Activated naive CD8-positive, alpha-beta T cell treated with anti-CD3 and anti-CD28 coated beads, Interleukin-2, amount 10 ng/mL, durations not matched to agents 7 days and 5 days (primary cell): ENCODE measurements at regions not wholly inside any gene's neighbourhood (a gene's known extent, or its start where the extent isn't known, plus 50 kb on each side); places are given as distances from the start of the nearest gene placed in this dataset.
A peak's percentile ranks its signal among the peaks of the same experiment; 100 is the strongest.
"Not testable (repeated sequence)": the region's sequence is repeated elsewhere in the genome, so short reads cannot be mapped to it uniquely, and the experiment has no call there.

Experiments used
- ATAC-seq: fragments of 150-1000 bp; cut with Tn5 transposase; one replicate; pipeline ENCODE4 v1.10.0; 2021; ENCODE audit warnings: low read depth, moderate library complexity
- POLR2A ChIA-PET: fragments of 350-600 bp; sonication (Branson Sonifier 250); formaldehyde crosslinking; loops from one replicate; lab custom pipeline; 2021; ENCODE audit warnings: antibody characterized with exemption; lab: Charles Lee
- DNase-seq: peaks from one replicate; pipeline ENCODE4 v3.0.0; 2021
- H3K27ac Mint-ChIP-seq: one replicate; pipeline ENCODE4 v1.8.0; 2022; ENCODE audit warnings: mild to moderate bottlenecking, mixed read lengths
- H3K27me3 Mint-ChIP-seq: one replicate; pipeline ENCODE4 v1.8.0; 2022; ENCODE audit warnings: mild to moderate bottlenecking, moderate library complexity, mixed read lengths
- H3K36me3 Mint-ChIP-seq: one replicate; pipeline ENCODE4 v1.8.0; 2021; ENCODE audit warnings: mild to moderate bottlenecking, mixed read lengths
- H3K4me1 Mint-ChIP-seq: one replicate; pipeline ENCODE4 v1.8.0; 2021; ENCODE audit warnings: mixed read lengths
- H3K4me3 Mint-ChIP-seq: one replicate; pipeline ENCODE4 v1.8.0; 2022; ENCODE audit warnings: mild to moderate bottlenecking, moderate library complexity, mixed read lengths
- H3K9me3 Mint-ChIP-seq: one replicate; pipeline ENCODE4 v1.8.0; 2021; ENCODE audit warnings: mixed read lengths

GRCh38 chr1:181318858-181319235 lies 164.5 kb upstream of the CACNA1E start:
- Mint-ChIP-seq H3K27ac (no peak overlapping the region), H3K36me3 (peaks cover 2% of the 10 kb centered on the region), H3K27me3 (peaks cover 64% of the 10 kb centered on the region), H3K9me3 (no peaks in the 10 kb centered on the region), H3K4me1 (peaks cover 25% of the 10 kb centered on the region), H3K4me3 (peak overlapping the region; percentile 75)
- no peak for DNase-seq
- POLR2A ChIA-PET = interaction anchor here (1.6 kb wide), 1 partner anchor 74 kb away, joined by 5 read pairs; no protein-coding TSS in a partner anchor
- ATAC-seq = no peak

GRCh38 chr1:181319907-181320306 lies 163.4 kb upstream of the CACNA1E start:
- DNase-seq (no peak), ATAC-seq (no peak)
- POLR2A ChIA-PET = no interaction called here

GRCh38 chr1:181324797-181325616 lies 158.3 kb upstream of the CACNA1E start:
- Mint-ChIP-seq H3K36me3 (no peaks in the 10 kb centered on the region), H3K4me3 (no peak overlapping the region), H3K4me1 (peaks cover 11% of the 10 kb centered on the region), H3K9me3 (peaks cover 2% of the 10 kb centered on the region), H3K27me3 (peaks cover 11% of the 10 kb centered on the region), H3K27ac (peak overlapping the region; percentile 64)
- ATAC-seq = peak; percentile 91
- DNase-seq = no peak
- POLR2A ChIA-PET = interaction anchor here (1.2 kb wide), 1 partner anchor 72 kb away, joined by 4 read pairs; no protein-coding TSS in a partner anchor

More at GRCh38 chr1:181319907-181320306, 163.4 kb upstream of the CACNA1E start:
- Mint-ChIP-seq H3K9me3 (no peaks in the 10 kb centered on the region), H3K4me3 (no peak overlapping the region), H3K36me3 (peaks cover 2% of the 10 kb centered on the region), H3K27me3 (peaks cover 58% of the 10 kb centered on the region), H3K4me1 (peaks cover 21% of the 10 kb centered on the region), H3K27ac (no peak overlapping the region)

- H3K36me3 Mint-ChIP-seq, H3K9me3 Mint-ChIP-seq, H3K4me3 Mint-ChIP-seq, H3K27ac Mint-ChIP-seq, DNase-seq, H3K27me3 Mint-ChIP-seq, ATAC-seq: not testable (repeated sequence)
- H3K4me1 Mint-ChIP-seq = peaks cover 11% of the 10 kb centered on the region
- POLR2A ChIA-PET = interaction anchor here (1.2 kb wide), 1 partner anchor 71 kb away, joined by 4 read pairs; no protein-coding TSS in a partner anchor
Measured at GRCh38 chr1:181325765-181326164, 157.6 kb upstream of the CACNA1E start.

- DNase-seq = no peak
- no peak overlapping the region for H3K4me3 Mint-ChIP-seq
- no peak for ATAC-seq
- peak overlapping the region; percentile 12 for H3K27ac Mint-ChIP-seq
- peaks cover 2% of the 10 kb centered on the region for H3K9me3 Mint-ChIP-seq
- POLR2A ChIA-PET = no interaction called here
- H3K27me3 Mint-ChIP-seq = peaks cover 6% of the 10 kb centered on the region
- peaks cover 11% of the 10 kb centered on the region for H3K4me1 Mint-ChIP-seq
- H3K36me3 Mint-ChIP-seq = no peaks in the 10 kb centered on the region
Measured at GRCh38 chr1:181326348-181326747, 157.0 kb upstream of the CACNA1E start.

- POLR2A ChIA-PET = no interaction called here
- Mint-ChIP-seq H3K4me3 (no peak overlapping the region), H3K9me3 (peaks cover 2% of the 10 kb centered on the region), H3K27me3 (peaks cover 4% of the 10 kb centered on the region), H3K36me3 (no peaks in the 10 kb centered on the region), H3K27ac (no peak overlapping the region), H3K4me1 (peaks cover 11% of the 10 kb centered on the region)
- ATAC-seq (no peak), DNase-seq (no peak)
Measured at GRCh38 chr1:181327796-181328195, 155.5 kb upstream of the CACNA1E start.

GRCh38 chr1:181334724-181335123 lies 148.6 kb upstream of the CACNA1E start:
- no peaks in the 10 kb centered on the region for H3K4me1 Mint-ChIP-seq
- H3K27ac Mint-ChIP-seq = no peak overlapping the region
- no peaks in the 10 kb centered on the region for H3K36me3 Mint-ChIP-seq
- H3K27me3 Mint-ChIP-seq = no peaks in the 10 kb centered on the region
- POLR2A ChIA-PET = no interaction called here
- ATAC-seq = no peak
- H3K9me3 Mint-ChIP-seq = no peaks in the 10 kb centered on the region
- no peak for DNase-seq
- no peak overlapping the region for H3K4me3 Mint-ChIP-seq

- Mint-ChIP-seq H3K9me3 (no peaks in the 10 kb centered on the region), H3K36me3 (no peaks in the 10 kb centered on the region), H3K27ac (no peak overlapping the region), H3K27me3 (no peaks in the 10 kb centered on the region), H3K4me1 (no peaks in the 10 kb centered on the region), H3K4me3 (no peak overlapping the region)
- DNase-seq (no peak), ATAC-seq (no peak)
- POLR2A ChIA-PET = no interaction called here
Measured at GRCh38 chr1:181335631-181336030, 147.7 kb upstream of the CACNA1E start.

- DNase-seq = no peak
- peaks cover 2% of the 10 kb centered on the region for H3K9me3 Mint-ChIP-seq
- H3K36me3 Mint-ChIP-seq = no peaks in the 10 kb centered on the region
- POLR2A ChIA-PET = no interaction called here
- H3K4me1 Mint-ChIP-seq = peaks cover 10% of the 10 kb centered on the region
- H3K27ac Mint-ChIP-seq = no peak overlapping the region
- ATAC-seq = no peak
- H3K27me3 Mint-ChIP-seq = no peaks in the 10 kb centered on the region
- H3K4me3 Mint-ChIP-seq = no peak overlapping the region
Measured at GRCh38 chr1:181341026-181341632, 142.2 kb upstream of the CACNA1E start.

- POLR2A ChIA-PET = no interaction called here
- H3K4me3 Mint-ChIP-seq = no peak overlapping the region
- DNase-seq (no peak), ATAC-seq (no peak)
- H3K27ac Mint-ChIP-seq = no peak overlapping the region
- peaks cover 14% of the 10 kb centered on the region for H3K4me1 Mint-ChIP-seq
- peaks cover 2% of the 10 kb centered on the region for H3K9me3 Mint-ChIP-seq
- no peaks in the 10 kb centered on the region for H3K36me3 Mint-ChIP-seq
- no peaks in the 10 kb centered on the region for H3K27me3 Mint-ChIP-seq
Measured at GRCh38 chr1:181344091-181344490, 139.2 kb upstream of the CACNA1E start.

GRCh38 chr1:181345146-181345545 lies 138.2 kb upstream of the CACNA1E start:
- peaks cover 14% of the 10 kb centered on the region for H3K4me1 Mint-ChIP-seq
- ATAC-seq (no peak), DNase-seq (no peak)
- H3K36me3 Mint-ChIP-seq = no peaks in the 10 kb centered on the region
- H3K27me3 Mint-ChIP-seq = no peaks in the 10 kb centered on the region
- POLR2A ChIA-PET = no interaction called here
- peaks cover 2% of the 10 kb centered on the region for H3K9me3 Mint-ChIP-seq
- no peak overlapping the region for H3K27ac Mint-ChIP-seq
- no peak overlapping the region for H3K4me3 Mint-ChIP-seq

GRCh38 chr1:181347495-181348390 lies 135.6 kb upstream of the CACNA1E start:
- Mint-ChIP-seq H3K36me3 (no peaks in the 10 kb centered on the region), H3K27ac (no peak overlapping the region), H3K4me1 (peaks cover 13% of the 10 kb centered on the region), H3K9me3 (peaks cover 2% of the 10 kb centered on the region), H3K27me3 (no peaks in the 10 kb centered on the region), H3K4me3 (no peak overlapping the region)
- POLR2A ChIA-PET = no interaction called here
- DNase-seq (no peak), ATAC-seq (no peak)

GRCh38 chr1:181349512-181349911 lies 133.8 kb upstream of the CACNA1E start:
- H3K4me1 Mint-ChIP-seq = peaks cover 4% of the 10 kb centered on the region
- no peak for ATAC-seq
- H3K27me3 Mint-ChIP-seq = no peaks in the 10 kb centered on the region

More at GRCh38 chr1:181349512-181349911, 133.8 kb upstream of the CACNA1E start:
- no peak for DNase-seq
- Mint-ChIP-seq H3K9me3 (no peaks in the 10 kb centered on the region), H3K36me3 (no peaks in the 10 kb centered on the region), H3K27ac (no peak overlapping the region), H3K4me3 (no peak overlapping the region)
- POLR2A ChIA-PET = no interaction called here
